ENCODE measurements at regions not wholly inside any gene's neighbourhood (a gene's known extent, or its start where the extent isn't known, plus 50 kb on each side); places are given as distances from the start of the nearest gene placed in this dataset.

DNA sequence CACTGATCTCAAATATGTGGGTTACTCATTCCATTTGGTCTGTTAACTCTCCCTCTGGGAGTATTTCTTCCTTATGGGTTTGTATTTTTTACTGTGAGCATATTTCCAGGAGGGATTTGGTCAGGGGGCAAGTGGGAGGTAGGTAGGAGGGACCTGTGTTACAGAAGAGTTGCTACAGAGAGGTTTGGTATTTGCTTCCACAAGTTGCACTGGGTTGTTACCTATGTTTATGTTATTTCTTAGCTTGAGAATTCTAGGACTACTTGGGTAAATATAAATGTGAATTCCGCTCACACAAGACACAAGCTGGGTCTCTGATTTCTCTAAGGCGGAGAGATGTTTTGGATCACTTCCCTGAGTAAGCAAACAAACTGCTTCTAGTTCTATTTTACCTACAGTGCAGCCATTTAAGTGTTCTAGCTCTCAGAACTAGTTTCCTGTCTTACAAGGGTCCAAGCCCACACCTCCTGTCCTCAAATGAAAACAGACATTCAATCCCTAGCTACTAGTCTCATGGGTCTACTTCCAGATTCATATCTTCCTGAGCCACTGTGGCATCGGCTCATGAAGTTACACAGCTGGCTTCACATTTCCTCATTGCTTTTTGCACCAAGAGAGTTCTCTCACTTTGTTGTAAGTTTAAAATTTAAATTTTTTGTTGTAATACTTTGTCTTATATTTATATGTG is 75.4 kb upstream of the PPP1R3C start:
- TF ChIP-seq, protein P1, sequence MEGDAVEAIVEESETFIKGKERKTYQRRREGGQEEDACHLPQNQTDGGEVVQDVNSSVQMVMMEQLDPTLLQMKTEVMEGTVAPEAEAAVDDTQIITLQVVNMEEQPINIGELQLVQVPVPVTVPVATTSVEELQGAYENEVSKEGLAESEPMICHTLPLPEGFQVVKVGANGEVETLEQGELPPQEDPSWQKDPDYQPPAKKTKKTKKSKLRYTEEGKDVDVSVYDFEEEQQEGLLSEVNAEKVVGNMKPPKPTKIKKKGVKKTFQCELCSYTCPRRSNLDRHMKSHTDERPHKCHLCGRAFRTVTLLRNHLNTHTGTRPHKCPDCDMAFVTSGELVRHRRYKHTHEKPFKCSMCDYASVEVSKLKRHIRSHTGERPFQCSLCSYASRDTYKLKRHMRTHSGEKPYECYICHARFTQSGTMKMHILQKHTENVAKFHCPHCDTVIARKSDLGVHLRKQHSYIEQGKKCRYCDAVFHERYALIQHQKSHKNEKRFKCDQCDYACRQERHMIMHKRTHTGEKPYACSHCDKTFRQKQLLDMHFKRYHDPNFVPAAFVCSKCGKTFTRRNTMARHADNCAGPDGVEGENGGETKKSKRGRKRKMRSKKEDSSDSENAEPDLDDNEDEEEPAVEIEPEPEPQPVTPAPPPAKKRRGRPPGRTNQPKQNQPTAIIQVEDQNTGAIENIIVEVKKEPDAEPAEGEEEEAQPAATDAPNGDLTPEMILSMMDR (IDR thresholded peaks at IDR 0.05; ENCODE audit: low read depth, low read length, poor library complexity, severe bottlenecking) = no peak
- TF ChIP-seq EZH2phosphoT487 (IDR thresholded peaks at IDR 0.05; ENCODE audit: borderline replicate concordance, low read length) = no peak

All from DOHH2 (cell line).